NCI-H748 treated with DMSO at 0.1 percent for 48 hours (cell line): ENCODE measurements at regions not wholly inside any gene's neighbourhood (a gene's known extent, or its start where the extent isn't known, plus 50 kb on each side); places are given as distances from the start of the nearest gene placed in this dataset.
A peak's percentile ranks its signal among the peaks of the same experiment; 100 is the strongest.

Source experiments
- DNase-seq: peaks from one replicate; lab custom pipeline; 2025; lab: John Stamatoyannopoulos, UW

- no peak for DNase-seq
Measured at GRCh38 chr1:87682565-87682964, 353.9 kb downstream of the LMO4 start.

GRCh38 chr1:87683196-87683956 lies 354.7 kb downstream of the LMO4 start:
- DNase-seq: peak; percentile 43

GRCh38 chr1:87684194-87684593 lies 355.5 kb downstream of the LMO4 start:
- no peak for DNase-seq

GRCh38 chr1:87684713-87685205 lies 356.1 kb downstream of the LMO4 start:
- peak; percentile 15 for DNase-seq

GRCh38 chr1:87685311-87686135 lies 356.8 kb downstream of the LMO4 start:
- no peak for DNase-seq

- no peak for DNase-seq
Measured at GRCh38 chr1:87686136-87686495, 357.4 kb downstream of the LMO4 start.

- DNase-seq: no peak
Measured at GRCh38 chr1:87686671-87687070, 358.0 kb downstream of the LMO4 start.

- DNase-seq: no peak
Measured at GRCh38 chr1:87688136-87688535, 359.5 kb downstream of the LMO4 start.

- no peak for DNase-seq
Measured at GRCh38 chr1:87689487-87689886, 360.8 kb downstream of the LMO4 start.

- no peak for DNase-seq
Measured at GRCh38 chr1:87696483-87696882, 367.8 kb downstream of the LMO4 start.

GRCh38 chr1:87702455-87702854 lies 373.8 kb downstream of the LMO4 start:
- no peak for DNase-seq

GRCh38 chr1:87705233-87705632 lies 376.6 kb downstream of the LMO4 start:
- DNase-seq: no peak

- no peak for DNase-seq
Measured at GRCh38 chr1:87706203-87706602, 377.5 kb downstream of the LMO4 start.

GRCh38 chr1:87706779-87707228 lies 378.1 kb downstream of the LMO4 start:
- DNase-seq: no peak

GRCh38 chr1:87707411-87707810 lies 378.7 kb downstream of the LMO4 start:
- no peak for DNase-seq

- no peak for DNase-seq
Measured at GRCh38 chr1:87712261-87713010, 383.8 kb downstream of the LMO4 start.

- DNase-seq: no peak
Measured at GRCh38 chr1:87714278-87714677, 385.6 kb downstream of the LMO4 start.

GRCh38 chr1:87715052-87715451 lies 386.4 kb downstream of the LMO4 start:
- no peak for DNase-seq

- no peak for DNase-seq
Measured at GRCh38 chr1:87715471-87715870, 386.8 kb downstream of the LMO4 start.

- DNase-seq: no peak
Measured at GRCh38 chr1:87717157-87717670, 388.5 kb downstream of the LMO4 start.

- DNase-seq: no peak
Measured at GRCh38 chr1:87718241-87718950, 389.7 kb downstream of the LMO4 start.

GRCh38 chr1:87719658-87720057 lies 391.0 kb downstream of the LMO4 start:
- DNase-seq: no peak
